AG10803 (cell line): ENCODE measurements at regions not wholly inside any gene's neighbourhood (a gene's known extent, or its start where the extent isn't known, plus 50 kb on each side); places are given as distances from the start of the nearest gene placed in this dataset.

ENCODE experiments used
- DNase-seq: peaks from one replicate; pipeline ENCODE4 v3.0.0; 2010; ENCODE audit warnings: low read depth
- H3K4me3 ChIP-seq: 2 replicates; pipeline ENCODE4 v1.5.1; 2011; ENCODE audit warnings: mild to moderate bottlenecking, low read length, control low read depth
- TF ChIP-seq, protein P1 (sequence below): conservative IDR thresholded peaks from 2 replicates; pipeline ENCODE4 v1.5.1; 2011; ENCODE audit warnings: mild to moderate bottlenecking, low read length, control low read depth, inconsistent platforms

DNA sequence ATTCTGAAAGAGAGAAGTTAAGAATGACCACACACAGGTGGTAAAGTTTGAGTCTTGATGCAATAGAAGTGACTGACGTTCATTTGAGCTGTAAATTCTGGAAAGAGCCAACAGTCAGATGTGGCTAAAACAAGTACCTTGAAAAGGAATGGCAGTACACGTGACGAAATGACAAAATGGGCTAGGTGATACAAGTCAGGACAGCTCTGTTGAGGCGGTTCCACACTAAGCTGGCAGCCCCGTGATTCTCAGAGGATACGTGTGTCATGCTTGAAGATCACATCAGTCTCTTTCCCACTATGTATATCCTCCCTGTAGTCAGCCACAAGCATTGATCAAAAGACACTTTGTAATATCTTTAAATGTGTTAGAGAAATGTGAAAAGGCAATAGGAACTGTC, 881.3 kb upstream of the ADGRL2 start:
- DNase-seq = no peak
- H3K4me3 ChIP-seq = no peak overlapping the region
- TF ChIP-seq, protein P1, sequence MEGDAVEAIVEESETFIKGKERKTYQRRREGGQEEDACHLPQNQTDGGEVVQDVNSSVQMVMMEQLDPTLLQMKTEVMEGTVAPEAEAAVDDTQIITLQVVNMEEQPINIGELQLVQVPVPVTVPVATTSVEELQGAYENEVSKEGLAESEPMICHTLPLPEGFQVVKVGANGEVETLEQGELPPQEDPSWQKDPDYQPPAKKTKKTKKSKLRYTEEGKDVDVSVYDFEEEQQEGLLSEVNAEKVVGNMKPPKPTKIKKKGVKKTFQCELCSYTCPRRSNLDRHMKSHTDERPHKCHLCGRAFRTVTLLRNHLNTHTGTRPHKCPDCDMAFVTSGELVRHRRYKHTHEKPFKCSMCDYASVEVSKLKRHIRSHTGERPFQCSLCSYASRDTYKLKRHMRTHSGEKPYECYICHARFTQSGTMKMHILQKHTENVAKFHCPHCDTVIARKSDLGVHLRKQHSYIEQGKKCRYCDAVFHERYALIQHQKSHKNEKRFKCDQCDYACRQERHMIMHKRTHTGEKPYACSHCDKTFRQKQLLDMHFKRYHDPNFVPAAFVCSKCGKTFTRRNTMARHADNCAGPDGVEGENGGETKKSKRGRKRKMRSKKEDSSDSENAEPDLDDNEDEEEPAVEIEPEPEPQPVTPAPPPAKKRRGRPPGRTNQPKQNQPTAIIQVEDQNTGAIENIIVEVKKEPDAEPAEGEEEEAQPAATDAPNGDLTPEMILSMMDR = no peak

DNA sequence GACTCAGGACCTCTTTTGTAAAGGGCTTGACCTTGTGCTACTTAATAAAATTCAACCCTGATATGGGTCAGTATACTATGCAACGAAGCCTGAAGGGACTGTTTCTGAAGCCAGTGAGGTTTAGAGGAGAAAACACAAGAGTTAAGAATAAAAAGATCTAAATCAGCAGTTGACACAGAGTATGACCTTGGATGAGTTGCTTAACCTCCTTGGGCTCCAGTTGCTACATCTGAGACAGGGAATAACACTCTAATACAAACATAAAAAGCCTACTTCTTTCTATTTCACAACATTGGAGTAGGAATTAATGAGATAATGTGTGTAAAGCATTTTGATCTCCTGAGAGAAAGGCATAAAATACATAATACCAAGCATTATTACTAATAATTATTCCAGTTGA, 882.4 kb upstream of the ADGRL2 start:
- H3K4me3 ChIP-seq = no peak overlapping the region
- TF ChIP-seq, protein P1 = no peak
- no peak for DNase-seq

DNA sequence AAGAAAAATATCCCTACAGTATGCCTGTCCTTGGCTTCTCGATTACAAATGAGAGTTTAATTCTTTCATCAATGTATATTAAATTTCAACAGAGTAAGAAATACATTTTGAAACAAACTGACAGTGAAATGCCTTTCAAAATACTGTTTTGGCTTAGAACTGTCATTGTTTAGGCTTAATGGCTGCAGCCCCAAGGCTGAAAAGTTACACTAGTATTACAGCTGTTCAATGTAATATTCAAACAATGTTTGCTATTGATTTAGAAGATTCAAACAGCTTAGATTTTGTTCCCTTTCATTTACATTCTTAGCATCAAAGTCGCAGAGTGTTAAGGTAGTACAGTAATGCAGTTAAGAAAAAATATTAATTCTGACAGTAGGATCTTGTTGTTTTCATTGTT, 882.9 kb upstream of the ADGRL2 start:
- TF ChIP-seq, protein P1 = no peak
- DNase-seq = no peak
- no peak overlapping the region for H3K4me3 ChIP-seq

DNA sequence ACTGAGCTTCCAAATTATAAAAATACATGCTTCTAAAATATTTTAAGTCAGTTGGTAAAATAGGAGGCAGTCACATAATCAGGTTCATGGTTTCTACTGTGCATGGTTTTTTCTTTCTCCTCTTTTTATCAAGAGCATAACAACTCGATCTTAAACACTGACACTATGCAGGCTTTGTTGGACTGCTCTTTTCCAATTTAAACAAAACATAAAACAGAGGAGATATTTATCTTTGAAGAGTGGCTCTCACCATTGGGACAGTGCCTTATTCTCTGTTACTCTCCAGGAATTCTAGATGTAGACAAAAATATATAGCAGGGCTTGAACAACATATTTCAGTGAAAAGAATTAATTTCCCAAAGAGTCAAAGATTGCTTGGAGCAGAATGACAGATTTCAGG, 883.5 kb upstream of the ADGRL2 start:
- H3K4me3 ChIP-seq = no peak overlapping the region
- DNase-seq = no peak
- TF ChIP-seq, protein P1 = no peak

DNA sequence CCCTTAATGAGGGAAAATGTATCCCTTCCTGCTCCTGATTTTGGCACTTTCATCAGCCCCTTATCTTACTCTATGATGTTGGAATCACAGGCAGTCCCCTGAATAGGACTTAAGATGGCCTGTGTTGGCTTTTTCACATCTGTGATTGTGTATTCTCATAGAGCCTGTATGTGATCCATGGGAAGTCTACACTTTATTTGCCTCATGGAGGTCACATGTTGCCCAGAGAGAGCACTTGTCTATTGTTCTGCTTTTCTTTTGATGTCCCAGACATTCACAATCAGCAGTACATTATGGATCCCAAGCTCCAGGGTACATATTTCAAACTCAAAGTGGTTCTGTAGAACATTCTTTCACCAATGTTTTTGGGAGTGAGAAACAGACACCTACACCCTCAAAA, 885.2 kb upstream of the ADGRL2 start:
- TF ChIP-seq, protein P1 = no peak
- H3K4me3 ChIP-seq = no peak overlapping the region
- DNase-seq = no peak

DNA sequence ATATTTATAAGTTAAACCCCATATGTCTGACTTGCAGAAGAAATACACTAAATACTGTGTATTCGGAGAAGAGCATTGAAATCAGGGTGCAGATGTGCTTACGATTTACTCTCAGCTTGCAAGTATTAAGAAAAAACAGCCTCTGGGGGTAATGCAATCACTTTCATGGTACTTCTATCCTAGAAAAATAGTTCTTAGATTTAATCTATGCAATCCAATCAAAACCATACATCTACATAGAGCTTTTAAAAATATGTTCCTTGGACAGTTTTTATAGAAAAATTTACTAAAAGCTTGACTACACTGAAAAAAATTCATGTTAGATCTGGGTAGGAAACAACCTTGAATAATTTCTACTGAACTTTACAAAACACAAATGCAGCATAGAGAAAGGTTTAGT, 890.3 kb upstream of the ADGRL2 start:
- H3K4me3 ChIP-seq = no peak overlapping the region
- TF ChIP-seq, protein P1 = no peak
- DNase-seq = no peak

DNA sequence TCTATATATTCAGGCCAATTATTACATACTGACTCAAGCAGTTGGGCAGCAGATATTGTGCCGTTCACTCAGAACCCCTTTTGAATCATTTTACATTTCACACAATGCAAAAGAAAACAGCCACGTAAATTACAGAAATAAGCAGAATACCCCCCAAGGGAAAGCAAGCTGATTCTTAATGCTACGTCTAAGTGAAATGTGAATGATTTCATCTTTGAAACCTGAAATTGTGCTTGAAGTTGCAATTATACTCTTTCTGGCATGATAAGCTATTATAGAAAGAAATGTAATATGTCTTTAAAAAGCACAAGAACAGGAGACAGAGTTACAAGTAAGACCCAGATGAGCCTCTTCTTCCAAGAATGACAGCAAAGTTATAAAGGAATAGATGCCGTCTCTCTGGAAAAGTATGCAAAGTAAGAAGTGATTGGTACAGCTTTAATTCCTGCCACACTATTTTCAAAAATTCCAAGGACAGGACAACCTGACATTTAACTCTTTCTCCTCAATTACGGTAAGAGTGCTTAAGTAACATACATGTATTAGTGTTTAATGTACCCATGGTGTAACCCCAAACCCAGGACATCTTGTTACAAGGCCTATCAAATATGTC, 891.5 kb upstream of the ADGRL2 start:
- no peak for DNase-seq
- TF ChIP-seq, protein P1 = no peak
- H3K4me3 ChIP-seq = no peak overlapping the region
